ENCODE measurements at regions not wholly inside any gene's neighbourhood (a gene's known extent, or its start where the extent isn't known, plus 50 kb on each side); places are given as distances from the start of the nearest gene placed in this dataset.

GRCh38 chr11:130772266-130773227, 143.7 kb downstream of the SNX19 start:
- peak overlapping the region; percentile 78 for H3K27ac Mint-ChIP-seq (ENCODE audit: low read depth, unreplicated experiment)
- TF ChIP-seq CTCF (IDR thresholded peaks at IDR 0.05; ENCODE audit: unreplicated experiment): no peak
- H3K4me1 Mint-ChIP-seq (ENCODE audit: insufficient read depth, unreplicated experiment): peaks cover 34% of the 10 kb centered on the region
- peaks cover 5% of the 10 kb centered on the region for H3K9me3 Mint-ChIP-seq (ENCODE audit: unreplicated experiment)
- no peaks in the 10 kb centered on the region for H3K27me3 Mint-ChIP-seq (ENCODE audit: insufficient read depth, unreplicated experiment)
- H3K36me3 Mint-ChIP-seq (ENCODE audit: insufficient read depth, unreplicated experiment): peaks cover 4% of the 10 kb centered on the region
- no peak overlapping the region for H3K4me3 Mint-ChIP-seq (ENCODE audit: unreplicated experiment)
- ChIA-PET POLR2A (interaction anchor here (0.6 to 0.9 kb wide), 3 partner anchors 15 to 324 kb away, joined by 3 read pairs; partner anchors contain the start of gene ADAMTS15), CTCF (interaction anchor here (1.9 kb wide), 1 partner anchor 337 kb away, joined by 4 read pairs; no protein-coding TSS in a partner anchor)
- intact Hi-C loops (cut with micrococcal nuclease): no loop called here
- no TSS peak for BruUV-seq (replicated peaks)
- peak; percentile 88 for DNase-seq (ENCODE audit: unreplicated experiment)

- H3K9me3 Mint-ChIP-seq (ENCODE audit: unreplicated experiment): peaks cover 8% of the 10 kb centered on the region
- intact Hi-C loops (cut with micrococcal nuclease): no loop called here
- H3K4me1 Mint-ChIP-seq (ENCODE audit: insufficient read depth, unreplicated experiment): peaks cover 34% of the 10 kb centered on the region
- no peak overlapping the region for H3K4me3 Mint-ChIP-seq (ENCODE audit: unreplicated experiment)
- H3K36me3 Mint-ChIP-seq (ENCODE audit: insufficient read depth, unreplicated experiment): peaks cover 4% of the 10 kb centered on the region
- ChIA-PET POLR2A (interaction anchor here (0.7 kb wide), 1 partner anchor 329 kb away, joined by 3 read pairs; no protein-coding TSS in a partner anchor), CTCF (interaction anchor here (1.0 to 1.9 kb wide), 2 partner anchors 325 to 338 kb away, joined by 3 to 4 read pairs; partner anchors contain the start of gene ADAMTS15)
- no peaks in the 10 kb centered on the region for H3K27me3 Mint-ChIP-seq (ENCODE audit: insufficient read depth, unreplicated experiment)
- DNase-seq (ENCODE audit: unreplicated experiment): no peak
- no peak for TF ChIP-seq CTCF (IDR thresholded peaks at IDR 0.05; ENCODE audit: unreplicated experiment)
- H3K27ac Mint-ChIP-seq (ENCODE audit: low read depth, unreplicated experiment): peak overlapping the region; percentile 78
- BruUV-seq (replicated peaks): no TSS peak
Measured at GRCh38 chr11:130773244-130773820, 142.9 kb downstream of the SNX19 start.

- peaks cover 34% of the 10 kb centered on the region for H3K4me1 Mint-ChIP-seq (ENCODE audit: insufficient read depth, unreplicated experiment)
- no peak for TF ChIP-seq CTCF (IDR thresholded peaks at IDR 0.05; ENCODE audit: unreplicated experiment)
Measured at GRCh38 chr11:130774703-130775102, 141.6 kb downstream of the SNX19 start.

More at GRCh38 chr11:130774703-130775102, 141.6 kb downstream of the SNX19 start:
- Mint-ChIP-seq H3K4me3 (ENCODE audit: unreplicated experiment) (no peak overlapping the region), H3K27me3 (ENCODE audit: insufficient read depth, unreplicated experiment) (no peaks in the 10 kb centered on the region), H3K36me3 (ENCODE audit: insufficient read depth, unreplicated experiment) (peaks cover 4% of the 10 kb centered on the region), H3K27ac (ENCODE audit: low read depth, unreplicated experiment) (no peak overlapping the region), H3K9me3 (ENCODE audit: unreplicated experiment) (peaks cover 8% of the 10 kb centered on the region)
- intact Hi-C loops (cut with micrococcal nuclease): loop anchor here (2.0 kb wide), 1 partner anchor 138 kb away; no protein-coding TSS in a partner anchor
- BruUV-seq (replicated peaks): no TSS peak
- ChIA-PET CTCF (interaction anchor here (0.6 to 1.9 kb wide), 4 partner anchors 25 to 384 kb away, joined by 3 to 5 read pairs (median 4); partner anchors contain the start of gene ADAMTS15), POLR2A (interaction anchor here (0.6 to 1.5 kb wide), 3 partner anchors 12 to 124 kb away, joined by 3 to 6 read pairs (median 3); no protein-coding TSS in a partner anchor)
- peak; percentile 39 for DNase-seq (ENCODE audit: unreplicated experiment)

All from MCF 10A (cell line).